BLaER1 (cell line): ENCODE measurements at regions not wholly inside any gene's neighbourhood (a gene's known extent, or its start where the extent isn't known, plus 50 kb on each side); places are given as distances from the start of the nearest gene placed in this dataset.

ENCODE experiments used
- H3K27ac ChIP-seq: shearing (Covaris generic); formaldehyde crosslinking; 2 replicates; pipeline ENCODE4 v1.8.1; 2022
- H3K27me3 ChIP-seq: shearing (Covaris generic); formaldehyde crosslinking; 2 replicates; pipeline ENCODE4 v1.8.1; 2022
- H3K36me3 ChIP-seq: shearing (Covaris generic); formaldehyde crosslinking; 2 replicates; pipeline ENCODE4 v1.8.1; 2022
- H3K4me1 ChIP-seq: shearing (Covaris generic); formaldehyde crosslinking; 2 replicates; pipeline ENCODE4 v1.8.1; 2022
- H3K4me2 ChIP-seq: shearing (Covaris generic); formaldehyde crosslinking; 2 replicates; pipeline ENCODE4 v1.8.1; 2022
- H3K4me3 ChIP-seq: shearing (Covaris generic); formaldehyde crosslinking; 2 replicates; pipeline ENCODE4 v1.8.1; 2022
- H3K9ac ChIP-seq: shearing (Covaris generic); formaldehyde crosslinking; 2 replicates; pipeline ENCODE4 v1.8.1; 2022
- H3K9me3 ChIP-seq: shearing (Covaris generic); formaldehyde crosslinking; 2 replicates; pipeline ENCODE4 v1.8.1; 2022
- H4K20me1 ChIP-seq: shearing (Covaris generic); formaldehyde crosslinking; 2 replicates; pipeline ENCODE4 v1.8.1; 2022
- Cebpa-rat ChIP-seq: shearing (Covaris generic); IDR thresholded peaks from 2 replicates; pipeline ENCODE4 v1.8.1; 2022

DNA sequence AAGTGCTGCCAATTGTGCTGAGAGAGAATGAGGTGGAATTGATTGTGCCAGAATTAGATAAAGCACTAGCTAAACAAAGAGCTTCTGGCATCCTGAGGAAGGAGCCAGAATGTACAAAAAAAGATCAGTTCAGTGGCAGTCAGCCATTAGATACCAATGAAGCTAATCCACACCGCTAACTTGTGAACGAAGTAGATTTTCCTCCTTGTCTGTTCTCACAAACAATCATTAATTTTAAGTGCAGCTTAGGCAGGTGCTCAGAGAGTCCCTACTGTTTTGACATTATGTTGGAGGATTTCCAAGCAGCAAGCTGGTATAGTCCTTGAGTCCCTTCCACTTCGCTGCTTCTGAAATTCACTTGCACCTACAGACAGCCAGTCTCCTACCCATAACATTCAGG is 617.4 kb downstream of the CENPC start:
- no peaks in the 10 kb centered on the region for H4K20me1 ChIP-seq
- no peak for TF ChIP-seq Cebpa-rat
- H3K9me3 ChIP-seq = no peaks in the 10 kb centered on the region
- no peak overlapping the region for H3K27ac ChIP-seq
- no peaks in the 10 kb centered on the region for H3K27me3 ChIP-seq
- no peak overlapping the region for H3K9ac ChIP-seq
- no peak overlapping the region for H3K4me3 ChIP-seq
- no peaks in the 10 kb centered on the region for H3K4me1 ChIP-seq
- no peak overlapping the region for H3K4me2 ChIP-seq
- no peaks in the 10 kb centered on the region for H3K36me3 ChIP-seq

DNA sequence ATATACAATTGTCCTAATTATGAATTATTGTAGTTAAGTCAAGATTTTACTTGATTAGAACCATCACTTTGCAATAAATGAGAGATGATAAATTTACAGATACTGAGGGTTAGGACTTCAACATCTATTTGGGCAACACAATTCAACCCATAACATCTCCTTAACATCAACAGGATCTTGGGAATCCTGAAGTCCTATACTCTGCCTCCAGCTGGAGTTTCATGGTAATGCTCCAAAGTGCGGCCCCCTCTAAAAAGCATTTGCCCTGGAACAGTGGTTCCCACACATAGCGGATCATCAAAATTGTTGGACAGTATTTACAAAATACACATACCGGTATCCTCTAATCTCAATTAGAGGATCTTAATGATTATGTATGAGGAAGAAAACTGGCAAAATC is 618.6 kb downstream of the CENPC start:
- Histone ChIP-seq H3K9me3 (no peaks in the 10 kb centered on the region), H3K4me1 (no peaks in the 10 kb centered on the region), H3K4me2 (no peak overlapping the region), H3K36me3 (no peaks in the 10 kb centered on the region), H4K20me1 (no peaks in the 10 kb centered on the region), H3K9ac (no peak overlapping the region), H3K27me3 (no peaks in the 10 kb centered on the region), H3K27ac (no peak overlapping the region), H3K4me3 (no peak overlapping the region)
- no peak for TF ChIP-seq Cebpa-rat

DNA sequence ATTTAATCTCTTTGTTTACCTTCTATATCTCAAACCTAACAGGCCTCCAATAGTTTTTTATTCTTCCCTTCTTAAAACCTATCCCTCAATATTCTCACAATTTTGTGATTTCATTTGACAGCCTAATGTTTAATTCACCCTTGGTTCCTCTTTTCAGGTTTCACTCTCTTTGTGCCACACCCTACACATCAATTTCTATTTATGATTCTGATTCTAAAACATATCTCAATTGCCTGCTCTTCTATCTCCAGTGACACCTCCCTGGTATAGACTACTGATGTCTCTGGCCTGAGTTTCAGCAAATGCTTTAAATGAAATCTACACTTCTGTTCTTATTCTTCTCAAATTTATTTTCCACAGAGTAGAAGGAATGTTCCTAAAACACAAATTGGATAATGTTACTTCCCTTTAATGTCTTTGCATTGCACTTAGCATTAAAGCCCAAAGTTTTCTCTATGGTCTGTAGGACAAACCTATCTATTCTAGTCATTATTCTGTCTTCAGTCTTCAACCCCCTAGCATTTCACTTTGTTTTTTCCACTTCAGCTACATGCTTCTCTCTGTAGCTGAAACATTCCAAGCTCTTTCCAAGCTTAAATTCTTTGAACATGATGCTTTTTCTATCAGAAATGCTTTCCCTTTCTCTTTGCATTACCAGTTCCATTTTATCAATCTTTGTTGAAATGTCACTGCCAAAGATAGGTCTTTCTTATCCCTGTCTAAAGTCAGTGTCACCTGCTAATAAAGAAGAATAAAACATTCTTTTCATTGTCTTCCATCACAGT is 622.0 kb downstream of the CENPC start:
- Histone ChIP-seq H3K36me3 (no peaks in the 10 kb centered on the region), H4K20me1 (no peaks in the 10 kb centered on the region), H3K4me1 (no peaks in the 10 kb centered on the region), H3K4me2 (no peak overlapping the region), H3K27me3 (no peaks in the 10 kb centered on the region), H3K9me3 (no peaks in the 10 kb centered on the region), H3K4me3 (no peak overlapping the region), H3K27ac (no peak overlapping the region), H3K9ac (no peak overlapping the region)
- no peak for TF ChIP-seq Cebpa-rat

DNA sequence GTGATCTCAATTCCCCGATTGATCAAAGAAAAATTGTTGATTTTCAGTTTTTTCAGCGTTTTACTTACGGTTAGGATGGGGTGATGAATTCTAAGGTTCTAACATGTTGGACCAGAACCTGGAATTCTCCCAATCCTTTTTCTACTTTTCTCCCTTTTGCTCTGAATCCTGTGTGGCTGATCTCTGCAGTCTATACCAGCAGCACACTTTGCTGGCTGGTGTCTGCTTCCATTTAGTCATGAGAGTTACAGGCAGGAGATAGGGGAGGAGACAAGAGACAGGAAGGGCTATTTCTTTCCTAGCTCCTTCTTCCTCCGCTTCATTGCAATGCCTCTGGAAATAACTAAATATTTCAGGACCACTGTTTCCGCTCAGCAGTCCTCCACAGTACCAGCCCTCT is 623.9 kb downstream of the CENPC start:
- no peak overlapping the region for H3K4me2 ChIP-seq
- no peak overlapping the region for H3K9ac ChIP-seq
- no peaks in the 10 kb centered on the region for H3K36me3 ChIP-seq
- no peaks in the 10 kb centered on the region for H3K27me3 ChIP-seq
- H3K4me3 ChIP-seq = no peak overlapping the region
- TF ChIP-seq Cebpa-rat = no peak
- H4K20me1 ChIP-seq = no peaks in the 10 kb centered on the region
- no peaks in the 10 kb centered on the region for H3K4me1 ChIP-seq
- H3K9me3 ChIP-seq = no peaks in the 10 kb centered on the region
- no peak overlapping the region for H3K27ac ChIP-seq

DNA sequence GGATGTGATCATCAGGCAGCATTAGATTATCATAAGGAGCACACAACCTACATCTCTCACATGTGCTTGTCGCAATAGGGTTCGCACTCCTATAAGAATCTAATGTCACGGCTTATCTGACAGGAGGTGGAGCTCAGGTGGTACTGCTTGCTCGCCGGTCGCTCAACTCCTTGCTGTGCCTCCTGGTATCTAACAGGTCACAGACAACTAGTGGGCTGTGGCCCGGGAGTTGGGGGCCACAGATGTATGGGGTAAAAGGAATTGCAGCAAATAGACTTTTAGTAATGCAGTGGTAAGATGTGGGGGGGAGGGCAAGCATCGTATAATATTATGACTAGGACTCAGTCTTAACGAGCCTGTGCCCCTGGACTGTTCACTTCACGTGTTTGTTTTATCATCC is 624.8 kb downstream of the CENPC start:
- Histone ChIP-seq H3K9me3 (no peaks in the 10 kb centered on the region), H3K27ac (no peak overlapping the region), H3K4me3 (no peak overlapping the region), H3K4me1 (no peaks in the 10 kb centered on the region), H3K4me2 (no peak overlapping the region), H3K27me3 (no peaks in the 10 kb centered on the region), H3K36me3 (no peaks in the 10 kb centered on the region), H4K20me1 (no peaks in the 10 kb centered on the region), H3K9ac (no peak overlapping the region)
- TF ChIP-seq Cebpa-rat = no peak

DNA sequence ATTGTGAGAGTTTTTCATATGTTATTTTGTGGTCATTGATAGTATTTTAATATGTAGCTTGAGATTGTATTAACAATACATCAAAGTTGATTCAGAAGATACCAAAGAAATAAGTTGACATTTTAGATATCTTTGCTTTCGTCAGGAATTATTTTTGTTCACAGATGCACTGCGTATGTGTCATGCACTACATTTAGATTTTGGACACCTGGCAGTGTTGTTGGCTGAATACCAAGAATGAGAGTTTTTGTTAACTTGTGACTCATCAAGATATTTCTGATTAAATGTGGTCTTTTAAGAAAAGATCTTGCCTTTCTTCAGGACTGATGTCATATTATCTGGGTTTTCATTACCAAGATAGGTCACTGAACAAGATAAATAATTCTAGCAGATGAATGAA is 633.4 kb downstream of the CENPC start:
- H4K20me1 ChIP-seq = no peaks in the 10 kb centered on the region
- H3K27ac ChIP-seq = no peak overlapping the region
- H3K27me3 ChIP-seq = no peaks in the 10 kb centered on the region
- H3K4me2 ChIP-seq = no peak overlapping the region
- H3K4me1 ChIP-seq = no peaks in the 10 kb centered on the region
- no peak overlapping the region for H3K9ac ChIP-seq
- no peaks in the 10 kb centered on the region for H3K9me3 ChIP-seq
- TF ChIP-seq Cebpa-rat = no peak
- no peak overlapping the region for H3K4me3 ChIP-seq
- no peaks in the 10 kb centered on the region for H3K36me3 ChIP-seq

DNA sequence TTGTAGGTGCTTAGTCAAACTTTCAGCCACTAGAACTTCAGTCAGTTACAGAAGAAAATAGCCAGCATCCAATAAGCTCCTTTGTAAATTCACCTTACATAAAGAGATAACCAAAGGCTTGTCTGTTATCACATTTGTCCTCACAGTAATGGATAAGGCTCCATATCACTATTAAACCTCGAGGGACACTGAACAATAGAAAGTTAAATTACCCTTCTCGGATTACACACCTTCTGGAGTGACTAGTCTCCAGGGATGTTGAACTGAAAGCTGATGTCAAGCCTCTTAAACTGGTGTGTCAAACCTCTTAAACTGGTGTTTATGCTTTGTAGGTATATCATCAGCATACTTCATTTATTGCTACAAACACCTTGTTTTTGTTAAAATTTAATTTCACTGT is 639.0 kb downstream of the CENPC start:
- Histone ChIP-seq H3K4me1 (no peaks in the 10 kb centered on the region), H4K20me1 (no peaks in the 10 kb centered on the region), H3K27ac (no peak overlapping the region), H3K4me3 (no peak overlapping the region), H3K9me3 (no peaks in the 10 kb centered on the region), H3K27me3 (no peaks in the 10 kb centered on the region), H3K9ac (no peak overlapping the region), H3K36me3 (no peaks in the 10 kb centered on the region), H3K4me2 (no peak overlapping the region)
- no peak for TF ChIP-seq Cebpa-rat

DNA sequence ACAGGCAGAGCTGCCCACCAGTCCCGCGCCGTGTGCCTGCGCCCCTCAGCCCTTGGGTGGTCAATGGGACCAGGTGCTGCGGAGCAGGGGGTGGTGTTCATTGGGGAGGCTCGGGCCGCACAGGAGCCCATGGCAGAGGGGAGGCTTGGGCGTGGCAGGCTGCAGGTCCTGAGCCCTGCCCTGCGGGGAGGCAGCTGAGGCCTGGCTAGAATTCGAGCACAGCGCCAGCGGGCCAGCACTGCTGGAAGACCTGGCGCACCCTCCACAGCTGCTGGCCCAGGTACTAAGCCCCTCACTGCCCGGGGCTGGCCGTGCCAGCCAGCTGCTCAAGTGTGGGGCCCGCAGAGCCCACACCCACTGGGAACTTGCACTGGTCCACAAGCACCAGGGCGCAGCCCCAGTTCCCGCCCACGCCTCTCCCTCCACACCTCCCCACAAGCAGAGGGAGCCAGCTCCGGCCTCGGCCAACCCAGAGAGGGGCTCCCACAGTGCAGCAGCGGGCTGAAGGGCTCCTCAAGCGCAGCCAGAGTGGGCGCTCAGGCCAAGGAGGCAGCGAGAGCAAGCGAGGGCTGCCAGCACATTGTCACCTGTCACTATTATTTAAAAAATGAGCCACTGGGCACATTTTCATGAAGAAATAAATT is 645.8 kb downstream of the CENPC start:
- Histone ChIP-seq H3K9me3 (peaks cover 13% of the 10 kb centered on the region), H3K36me3 (no peaks in the 10 kb centered on the region), H3K4me2 (no peak overlapping the region), H3K27me3 (no peaks in the 10 kb centered on the region), H4K20me1 (no peaks in the 10 kb centered on the region), H3K27ac (no peak overlapping the region), H3K4me3 (no peak overlapping the region), H3K4me1 (no peaks in the 10 kb centered on the region), H3K9ac (no peak overlapping the region)
- no peak for TF ChIP-seq Cebpa-rat

DNA sequence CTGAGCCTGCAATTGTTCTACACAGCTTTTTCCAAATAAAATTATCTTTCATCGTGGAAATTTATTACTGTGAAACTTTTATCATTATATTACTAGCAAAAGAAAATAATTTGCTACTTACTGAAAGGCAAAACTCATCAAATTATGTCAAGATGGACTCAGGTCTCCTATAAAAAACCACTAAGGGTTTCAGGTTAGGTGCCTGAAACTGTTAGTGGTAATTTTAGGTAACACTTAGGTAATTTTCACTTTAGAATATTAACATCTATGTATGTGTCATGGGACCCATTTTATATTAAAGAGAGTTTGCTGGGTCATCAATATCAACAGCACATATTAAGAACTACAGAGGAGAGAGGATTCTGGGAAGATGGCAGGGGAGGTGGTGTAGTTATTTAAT is 651.5 kb downstream of the CENPC start:
- TF ChIP-seq Cebpa-rat = no peak
- Histone ChIP-seq H3K27ac (no peak overlapping the region), H3K9ac (no peak overlapping the region), H4K20me1 (no peaks in the 10 kb centered on the region), H3K4me3 (no peak overlapping the region), H3K4me1 (no peaks in the 10 kb centered on the region), H3K36me3 (no peaks in the 10 kb centered on the region), H3K27me3 (no peaks in the 10 kb centered on the region), H3K9me3 (peaks cover 1% of the 10 kb centered on the region; the same call in 1 of the 2 replicates), H3K4me2 (no peak overlapping the region)

DNA sequence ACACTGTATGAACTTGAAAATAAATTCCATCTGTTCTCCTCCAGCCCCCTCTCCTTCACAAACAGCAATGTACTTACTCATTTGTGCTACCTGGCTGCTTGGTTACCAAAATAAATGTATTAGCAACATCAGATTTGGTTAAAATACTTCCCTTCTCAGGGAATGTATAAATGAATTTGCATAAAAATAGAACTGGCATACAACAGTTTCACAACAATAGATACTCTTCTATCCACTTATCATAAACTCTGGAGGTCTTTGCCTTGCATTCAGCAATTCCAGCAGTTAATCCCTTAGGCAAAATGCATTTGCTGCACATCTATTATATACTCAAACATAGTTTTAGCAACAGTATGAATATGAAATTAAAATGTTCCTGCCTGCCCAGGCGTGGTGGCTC is 658.2 kb downstream of the CENPC start:
- Histone ChIP-seq H3K9ac (no peak overlapping the region), H3K4me2 (no peak overlapping the region), H3K4me1 (no peaks in the 10 kb centered on the region), H3K27ac (no peak overlapping the region), H3K4me3 (no peak overlapping the region), H3K36me3 (no peaks in the 10 kb centered on the region), H3K9me3 (peaks cover 10% of the 10 kb centered on the region), H4K20me1 (no peaks in the 10 kb centered on the region), H3K27me3 (no peaks in the 10 kb centered on the region)
- TF ChIP-seq Cebpa-rat = no peak
